Neural crest cell (in vitro differentiated cells): ENCODE measurements at regions not wholly inside any gene's neighbourhood (a gene's known extent, or its start where the extent isn't known, plus 50 kb on each side); places are given as distances from the start of the nearest gene placed in this dataset.
A peak's percentile ranks its signal among the peaks of the same experiment; 100 is the strongest.

ENCODE experiments used
- DNase-seq: peaks from one replicate; pipeline ENCODE4 v3.0.0; 2021; ENCODE audit warnings: low read depth, mixed read lengths, low spot score
- H3K27ac Mint-ChIP-seq: one replicate; pipeline ENCODE4 v1.8.0; 2021; ENCODE audit warnings: mild to moderate bottlenecking, mixed read lengths; ENCODE audit not compliant: unreplicated experiment
- H3K27me3 Mint-ChIP-seq: 2 replicates; pipeline ENCODE4 v1.8.0; 2021; ENCODE audit warnings: low read depth, mild to moderate bottlenecking, mixed read lengths
- H3K36me3 Mint-ChIP-seq: 2 replicates; pipeline ENCODE4 v1.8.0; 2021; ENCODE audit warnings: low read depth, mild to moderate bottlenecking, mixed read lengths
- H3K4me1 Mint-ChIP-seq: 2 replicates; pipeline ENCODE4 v1.8.0; 2021; ENCODE audit warnings: mixed read lengths
- H3K4me3 Mint-ChIP-seq: one replicate; pipeline ENCODE4 v1.8.0; 2021; ENCODE audit warnings: mild to moderate bottlenecking, mixed read lengths
- H3K9me3 Mint-ChIP-seq: 2 replicates; pipeline ENCODE4 v1.8.0; 2021; ENCODE audit warnings: mixed read lengths
- CTCF ChIP-seq: fragments of 200-600 bp; sonication (generic); conservative IDR thresholded peaks from 2 replicates; pipeline ENCODE4 v1.5.0; 2021; ENCODE audit warnings: antibody characterized with exemption, mild to moderate bottlenecking

DNA sequence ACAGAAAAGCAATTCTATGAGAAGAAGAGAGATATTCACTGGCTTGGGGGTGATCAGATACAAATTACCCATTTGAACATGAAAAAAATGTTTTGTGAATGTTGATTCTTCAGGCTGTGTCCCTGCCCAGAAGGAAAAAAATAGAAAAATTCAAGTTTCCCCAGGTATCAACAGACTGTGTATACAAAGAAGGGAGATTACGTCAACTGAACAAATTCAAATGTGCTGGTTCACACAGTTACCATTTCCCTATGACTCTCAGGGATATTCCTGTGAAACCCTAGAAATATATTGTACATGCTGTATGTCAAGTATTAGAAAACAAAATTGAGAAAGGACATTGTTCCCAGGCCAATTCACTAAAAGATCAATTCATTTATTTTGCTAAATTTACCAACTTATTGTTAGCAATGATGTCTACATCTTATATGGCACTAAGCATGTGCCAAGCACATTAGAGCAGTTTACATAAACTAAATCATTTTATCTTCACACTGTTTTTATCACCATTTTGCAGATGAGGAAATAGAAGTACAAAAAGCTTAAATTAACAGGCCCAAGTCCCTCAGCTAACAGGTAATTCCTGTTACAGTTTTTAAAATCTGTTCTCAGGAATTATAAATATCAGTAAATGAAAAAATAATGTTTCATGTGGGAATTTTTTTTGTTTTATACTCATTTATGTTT lies 306.7 kb upstream of the ROBO2 start:
- Mint-ChIP-seq H3K4me1 (no peaks in the 10 kb centered on the region), H3K27ac (no peak overlapping the region), H3K36me3 (no peaks in the 10 kb centered on the region), H3K9me3 (no peaks in the 10 kb centered on the region), H3K4me3 (no peak overlapping the region), H3K27me3 (no peaks in the 10 kb centered on the region)
- TF ChIP-seq CTCF: no peak
- no peak for DNase-seq

DNA sequence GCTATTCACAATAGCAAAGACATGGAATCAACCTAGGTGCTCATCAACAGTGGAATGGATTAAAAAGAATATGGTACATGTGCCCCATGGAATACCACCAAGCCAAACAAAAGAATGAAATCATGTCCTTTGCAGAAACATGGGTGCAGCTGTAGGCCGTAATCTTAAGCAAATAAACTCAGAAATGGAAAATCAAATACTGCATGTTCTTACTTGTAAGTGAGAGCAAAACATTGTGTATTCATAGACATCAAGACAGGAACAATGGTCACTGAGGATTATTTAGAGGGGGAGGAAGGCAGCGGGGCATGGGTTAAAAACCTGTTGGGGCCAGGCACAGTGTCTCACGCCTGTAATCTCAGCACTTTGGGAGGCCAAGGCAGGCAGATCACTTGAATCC lies 304.7 kb upstream of the ROBO2 start:
- Mint-ChIP-seq H3K36me3 (no peaks in the 10 kb centered on the region), H3K9me3 (peaks cover 4% of the 10 kb centered on the region), H3K27me3 (no peaks in the 10 kb centered on the region), H3K27ac (no peak overlapping the region), H3K4me3 (no peak overlapping the region), H3K4me1 (no peaks in the 10 kb centered on the region)
- no peak for DNase-seq
- no peak for TF ChIP-seq CTCF

GRCh38 chr3:76753599-76753998 lies 286.3 kb upstream of the ROBO2 start:
- Mint-ChIP-seq H3K27me3 (no peaks in the 10 kb centered on the region), H3K4me3 (no peak overlapping the region), H3K4me1 (no peaks in the 10 kb centered on the region), H3K9me3 (no peaks in the 10 kb centered on the region), H3K27ac (no peak overlapping the region), H3K36me3 (no peaks in the 10 kb centered on the region)
- peak; percentile 56 for TF ChIP-seq CTCF
- no peak for DNase-seq

DNA sequence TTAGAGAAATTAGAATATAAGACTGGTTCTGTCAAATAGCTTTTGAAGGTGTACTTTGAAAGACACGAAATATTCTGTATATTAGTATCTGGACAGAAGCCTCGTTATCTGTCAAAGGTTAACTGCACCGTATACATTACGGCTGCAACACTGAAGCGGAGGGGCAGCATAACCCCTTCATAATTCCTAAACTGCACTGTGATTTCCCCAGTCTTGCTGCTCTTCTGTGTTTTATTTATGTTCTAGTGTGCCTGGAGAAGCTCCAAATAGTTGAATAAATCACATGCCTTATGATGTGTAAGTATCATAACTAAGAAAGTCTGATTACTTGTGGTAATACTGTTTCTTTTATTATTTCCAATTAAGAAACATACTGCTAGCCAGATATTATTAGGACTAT lies 285.7 kb upstream of the ROBO2 start:
- H3K27ac Mint-ChIP-seq: no peak overlapping the region
- H3K9me3 Mint-ChIP-seq: no peaks in the 10 kb centered on the region

GRCh38 chr3:76756577-76756976 lies 283.3 kb upstream of the ROBO2 start:
- Mint-ChIP-seq H3K27me3 (no peaks in the 10 kb centered on the region), H3K4me3 (no peak overlapping the region), H3K9me3 (no peaks in the 10 kb centered on the region), H3K36me3 (no peaks in the 10 kb centered on the region), H3K27ac (no peak overlapping the region), H3K4me1 (no peaks in the 10 kb centered on the region)
- no peak for DNase-seq
- TF ChIP-seq CTCF: no peak

More for the DNA sequence above, 285.7 kb upstream of the ROBO2 start:
- no peaks in the 10 kb centered on the region for H3K27me3 Mint-ChIP-seq
- H3K4me1 Mint-ChIP-seq: no peaks in the 10 kb centered on the region
- no peak for DNase-seq
- no peaks in the 10 kb centered on the region for H3K36me3 Mint-ChIP-seq
- no peak overlapping the region for H3K4me3 Mint-ChIP-seq
- no peak for TF ChIP-seq CTCF
